NCI-H2081 (cell line): ENCODE measurements at regions not wholly inside any gene's neighbourhood (a gene's known extent, or its start where the extent isn't known, plus 50 kb on each side); places are given as distances from the start of the nearest gene placed in this dataset.

Experiments used
- DNase-seq, 2 experiments: peaks; one replicate each; lab custom pipeline; 2025; lab: John Stamatoyannopoulos, UW

- DNase-seq: no peak
Measured at GRCh38 chr20:61125076-61125475, 127.0 kb upstream of the CDH4 start.

DNA sequence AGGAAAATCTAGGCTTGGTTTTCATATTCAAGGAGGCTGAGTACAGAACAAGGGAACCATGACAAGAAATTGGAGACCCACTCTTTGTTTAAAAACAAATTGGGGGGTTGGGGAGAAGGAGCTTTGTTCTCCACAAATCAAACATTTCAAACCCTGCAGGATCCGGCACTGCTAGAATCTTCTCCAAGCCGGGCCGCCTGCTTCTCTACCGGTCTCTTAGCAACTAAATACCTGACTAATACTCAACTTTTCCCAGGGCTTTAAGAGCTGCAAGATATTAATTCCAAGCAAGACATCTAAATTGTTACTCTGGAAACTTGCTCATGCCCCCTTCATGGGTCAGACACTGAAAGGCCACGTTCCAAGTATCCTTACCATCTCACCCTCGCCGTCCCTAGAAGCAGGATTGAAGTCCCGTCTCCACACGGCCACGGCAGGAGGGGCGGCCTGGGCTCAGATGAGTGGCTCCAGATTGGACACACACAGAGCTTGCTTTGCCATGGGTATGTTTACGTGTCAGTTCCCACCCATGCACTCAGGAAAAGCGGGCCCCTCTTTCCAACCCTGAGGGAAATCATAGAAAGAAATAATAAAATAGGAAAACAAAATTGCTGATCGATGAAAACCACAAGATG lies 126.4 kb upstream of the CDH4 start:
- DNase-seq: no peak

- no peak for DNase-seq
Measured at GRCh38 chr20:61126369-61127195, 125.5 kb upstream of the CDH4 start.

GRCh38 chr20:61127311-61128039 lies 124.6 kb upstream of the CDH4 start:
- no peak for DNase-seq

- DNase-seq: no peak
Measured at GRCh38 chr20:61128701-61129269, 123.3 kb upstream of the CDH4 start.

GRCh38 chr20:61129311-61129710 lies 122.8 kb upstream of the CDH4 start:
- no peak for DNase-seq

- no peak for DNase-seq
Measured at GRCh38 chr20:61130156-61130555, 121.9 kb upstream of the CDH4 start.

GRCh38 chr20:61131944-61132343 lies 120.1 kb upstream of the CDH4 start:
- no peak for DNase-seq

GRCh38 chr20:61133611-61134010 lies 118.5 kb upstream of the CDH4 start:
- no peak for DNase-seq

- DNase-seq: no peak
Measured at GRCh38 chr20:61134296-61135030, 117.6 kb upstream of the CDH4 start.

GRCh38 chr20:61135266-61135665 lies 116.8 kb upstream of the CDH4 start:
- no peak for DNase-seq

- no peak for DNase-seq
Measured at GRCh38 chr20:61135968-61136367, 116.1 kb upstream of the CDH4 start.

DNA sequence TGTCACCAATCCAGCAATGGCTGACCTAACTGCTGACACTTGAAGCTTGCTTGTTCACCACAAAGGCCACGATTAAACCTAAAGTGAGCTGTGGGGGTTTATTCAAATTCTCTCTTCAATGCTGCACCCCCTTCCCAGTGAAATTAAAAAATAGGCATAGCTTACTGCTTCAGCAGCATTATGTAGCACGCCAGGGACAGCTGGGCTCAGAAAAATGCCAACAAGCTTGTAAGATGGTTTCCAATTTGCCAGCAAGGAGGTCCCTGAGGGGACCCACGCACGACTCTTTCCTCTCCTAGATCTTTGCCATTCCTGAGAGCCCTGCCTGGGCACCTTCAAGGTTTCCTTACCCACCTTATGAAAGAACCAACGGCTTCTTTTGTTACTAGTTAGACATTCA lies 113.5 kb upstream of the CDH4 start:
- DNase-seq: no peak

GRCh38 chr20:61139031-61139430 lies 113.0 kb upstream of the CDH4 start:
- DNase-seq: no peak

DNA sequence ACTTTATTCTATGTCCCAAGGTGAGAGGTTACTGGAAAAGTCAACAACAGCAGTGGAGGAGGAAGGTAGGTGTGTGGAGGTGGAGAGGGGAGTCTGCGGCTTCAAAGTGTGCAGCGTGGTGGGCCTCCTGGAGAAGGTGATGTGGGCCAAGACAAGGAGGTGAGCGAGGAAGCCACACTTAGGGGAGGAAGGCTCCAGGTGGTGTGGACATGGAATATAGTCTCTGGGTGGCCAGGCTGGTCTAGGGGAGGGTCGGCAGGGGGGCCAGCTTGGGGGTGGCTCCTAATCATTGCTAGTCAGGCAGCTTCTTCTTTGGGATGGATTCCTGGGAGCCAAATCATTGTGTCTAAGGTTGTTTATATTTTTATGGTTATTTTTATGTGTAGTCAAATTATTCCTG lies 111.5 kb upstream of the CDH4 start:
- no peak for DNase-seq

- no peak for DNase-seq
Measured at GRCh38 chr20:61146023-61146422, 106.0 kb upstream of the CDH4 start.

GRCh38 chr20:61149636-61150035 lies 102.4 kb upstream of the CDH4 start:
- DNase-seq: no peak

GRCh38 chr20:61157301-61157700 lies 94.8 kb upstream of the CDH4 start:
- no peak for DNase-seq

DNA sequence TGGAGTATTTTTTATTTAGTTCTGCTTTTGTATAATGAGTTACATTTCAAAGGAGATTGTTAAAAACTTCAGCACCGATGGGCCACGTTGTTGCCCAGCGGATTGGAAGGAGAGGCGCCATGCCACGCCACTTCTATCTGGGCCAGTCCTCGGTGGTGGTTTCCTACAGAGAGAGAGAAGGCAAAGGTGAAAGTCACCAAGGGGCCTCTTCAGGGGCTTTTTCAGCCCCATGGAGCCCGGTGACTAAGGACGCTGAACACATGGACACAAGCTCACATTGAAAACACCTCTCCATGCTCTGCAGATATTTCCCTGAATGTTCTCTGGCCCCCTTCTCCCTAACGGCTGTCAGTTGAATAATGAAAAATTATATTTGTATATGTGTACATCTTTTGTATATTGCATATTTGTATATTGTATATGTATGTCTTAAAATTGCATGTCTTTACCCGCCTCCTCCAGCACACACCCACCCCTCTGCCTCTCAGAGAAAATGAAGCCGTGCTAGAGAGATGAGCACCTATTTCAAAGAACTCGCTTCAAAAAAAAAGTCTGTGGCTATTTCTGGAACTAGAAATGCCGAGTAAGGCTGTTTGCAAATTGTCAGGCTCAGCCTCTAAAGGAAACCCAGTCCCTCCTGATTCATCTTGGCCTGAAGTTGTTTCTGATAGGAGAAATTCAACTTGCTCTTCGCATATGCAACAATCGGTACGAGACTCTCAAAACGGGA lies 91.9 kb upstream of the CDH4 start:
- DNase-seq: no peak

- no peak for DNase-seq
Measured at GRCh38 chr20:61161726-61162390, 90.2 kb upstream of the CDH4 start.

DNA sequence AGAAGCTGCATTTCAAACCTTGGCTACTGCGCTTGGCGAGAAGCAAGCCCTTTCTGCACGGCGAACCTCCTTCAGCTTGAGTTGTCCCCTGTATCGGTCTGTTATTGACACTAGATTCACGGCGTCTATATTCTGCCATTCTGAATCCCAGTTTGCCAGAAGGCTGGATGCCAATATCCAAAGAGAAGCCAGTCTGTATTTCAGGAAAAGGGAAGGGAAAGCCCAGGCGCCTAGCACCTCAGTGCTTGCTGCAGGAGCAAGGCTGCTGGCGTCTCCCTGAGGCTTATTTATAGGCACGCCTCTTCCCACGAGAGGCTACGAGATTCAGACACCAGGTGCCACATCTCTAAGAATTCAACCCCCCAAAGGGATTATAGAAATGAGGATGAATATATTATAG lies 89.6 kb upstream of the CDH4 start:
- DNase-seq: no peak
